NT2/D1 (cell line): ENCODE measurements at regions not wholly inside any gene's neighbourhood (a gene's known extent, or its start where the extent isn't known, plus 50 kb on each side); places are given as distances from the start of the nearest gene placed in this dataset.

Experiments used
- DNase-seq: peaks from one replicate; pipeline ENCODE4 v3.0.0-alpha.2; 2011; ENCODE audit warnings: low read depth, low spot score
- H3K27me3 ChIP-seq: 2 replicates; pipeline ENCODE4 v1.6.0; 2011; ENCODE audit warnings: mild to moderate bottlenecking; ENCODE audit not compliant: insufficient read length, insufficient read depth
- H3K36me3 ChIP-seq: 2 replicates; pipeline ENCODE4 v1.6.1; 2011; ENCODE audit warnings: mild to moderate bottlenecking, low read length, mixed read lengths; ENCODE audit not compliant: insufficient read depth, insufficient read length
- H3K4me1 ChIP-seq: 2 replicates; pipeline ENCODE4 v1.5.1; 2011; ENCODE audit not compliant: insufficient read depth, insufficient read length
- H3K4me3 ChIP-seq: 2 replicates; pipeline ENCODE4 v1.5.1; 2011; ENCODE audit warnings: low read depth; ENCODE audit not compliant: insufficient read length
- H3K9ac ChIP-seq: 2 replicates; pipeline ENCODE4 v1.6.0; 2011; ENCODE audit warnings: low read depth; ENCODE audit not compliant: insufficient read length
- H3K9me3 ChIP-seq: 2 replicates; pipeline ENCODE4 v1.5.1; 2011; ENCODE audit warnings: mild to moderate bottlenecking, low read length; ENCODE audit not compliant: insufficient read depth
- SUZ12 ChIP-seq: IDR thresholded peaks from 2 replicates; pipeline ENCODE4 v1.6.1; 2011; ENCODE audit not compliant: insufficient read length, insufficient read depth; ENCODE audit errors: extremely low read depth
- YY1 ChIP-seq: IDR thresholded peaks from 2 replicates; pipeline ENCODE4 v1.6.1; 2011; ENCODE audit not compliant: insufficient read length, insufficient read depth
- ZNF274 ChIP-seq: IDR thresholded peaks from 2 replicates; pipeline ENCODE4 v1.6.1; 2011; ENCODE audit warnings: mild to moderate bottlenecking, low read depth, low read length

GRCh38 chr9:3698076-3698475 is 172.3 kb upstream of the RFX3 start:
- H3K4me3 ChIP-seq, result no peak overlapping the region
- no peaks in the 10 kb centered on the region for H3K9me3 ChIP-seq
- no peaks in the 10 kb centered on the region for H3K27me3 ChIP-seq
- no peak for DNase-seq
- H3K9ac ChIP-seq, result no peak overlapping the region
- peaks cover 2% of the 10 kb centered on the region for H3K4me1 ChIP-seq
- no peaks in the 10 kb centered on the region for H3K36me3 ChIP-seq
- TF ChIP-seq SUZ12, result no peak
- no peak for TF ChIP-seq ZNF274
- TF ChIP-seq YY1, result no peak

- peak; percentile 57 for DNase-seq
- TF ChIP-seq YY1 (no peak), SUZ12 (no peak), ZNF274 (no peak)
Observed at GRCh38 chr9:3696368-3696767, 170.6 kb upstream of the RFX3 start.

DNA sequence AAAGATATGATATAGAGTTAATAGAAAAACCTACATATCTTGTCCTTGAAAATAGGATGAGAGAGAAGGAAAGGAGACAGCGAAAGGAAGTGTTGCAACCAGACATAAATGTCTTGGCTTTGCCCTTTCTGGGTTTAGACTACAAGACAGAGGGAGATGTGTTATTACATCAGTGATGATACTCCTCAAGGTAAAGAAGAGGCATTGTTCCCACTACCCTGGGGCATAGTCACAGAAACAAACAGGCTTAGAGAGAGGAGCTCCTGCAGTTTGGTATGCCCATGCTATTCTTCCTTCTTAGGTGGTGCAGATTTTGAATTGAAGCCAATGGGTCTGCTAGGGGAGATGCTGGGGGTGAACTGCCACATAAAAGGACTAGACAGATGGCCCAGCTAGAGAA is 166.8 kb upstream of the RFX3 start:
- Histone ChIP-seq H3K27me3 (no peaks in the 10 kb centered on the region), H3K9me3 (no peaks in the 10 kb centered on the region), H3K4me1 (peaks cover 2% of the 10 kb centered on the region), H3K36me3 (no peaks in the 10 kb centered on the region), H3K9ac (no peak overlapping the region), H3K4me3 (no peak overlapping the region)
- no peak for TF ChIP-seq SUZ12
- no peak for DNase-seq

More at GRCh38 chr9:3696368-3696767, 170.6 kb upstream of the RFX3 start:
- Histone ChIP-seq H3K27me3 (no peaks in the 10 kb centered on the region), H3K4me1 (peaks cover 2% of the 10 kb centered on the region), H3K36me3 (no peaks in the 10 kb centered on the region), H3K4me3 (no peak overlapping the region), H3K9me3 (no peaks in the 10 kb centered on the region), H3K9ac (no peak overlapping the region)

DNA sequence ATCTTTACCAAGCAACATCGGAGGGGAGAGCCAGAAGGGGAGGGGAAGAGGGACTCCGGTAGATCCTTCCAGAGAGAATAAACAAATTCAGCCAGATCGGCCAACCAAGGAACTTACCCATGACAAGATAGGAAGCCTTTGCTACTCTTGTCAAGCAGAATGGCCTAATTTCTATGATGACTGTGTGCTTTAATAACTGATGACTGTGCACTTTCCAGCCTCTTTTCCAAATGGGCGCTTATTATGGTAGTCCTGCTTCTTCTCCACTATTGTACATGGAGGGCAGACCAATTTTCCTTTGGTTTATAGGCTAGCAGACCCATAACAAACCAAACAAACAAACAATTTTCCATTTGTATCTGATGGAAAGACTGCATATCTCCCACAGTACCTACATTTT is 163.8 kb upstream of the RFX3 start:
- no peaks in the 10 kb centered on the region for H3K9me3 ChIP-seq
- no peak overlapping the region for H3K4me3 ChIP-seq
- no peak for DNase-seq
- no peaks in the 10 kb centered on the region for H3K27me3 ChIP-seq
- no peaks in the 10 kb centered on the region for H3K36me3 ChIP-seq
- TF ChIP-seq ZNF274 (no peak), SUZ12 (no peak), YY1 (no peak)
- no peaks in the 10 kb centered on the region for H3K4me1 ChIP-seq
- H3K9ac ChIP-seq, result no peak overlapping the region

DNA sequence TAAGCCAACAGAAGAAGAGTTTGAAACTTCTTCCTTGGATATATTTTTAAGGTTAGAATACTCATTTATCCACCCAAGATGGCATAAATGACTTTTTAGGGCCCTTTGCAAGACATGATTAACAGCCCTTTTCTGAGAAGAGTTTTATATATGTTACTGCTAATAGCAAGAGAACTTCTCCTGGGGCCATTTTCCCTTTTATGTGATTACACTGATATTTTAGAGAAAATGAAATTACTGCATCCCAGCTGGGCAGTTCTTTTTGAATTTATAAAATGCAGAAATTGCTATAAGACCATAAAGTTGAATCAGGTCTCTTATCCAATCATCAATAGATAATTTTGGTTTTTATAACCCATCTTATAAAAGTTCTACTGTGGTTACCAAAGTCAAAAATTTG is 161.3 kb upstream of the RFX3 start:
- H3K4me3 ChIP-seq, result no peak overlapping the region
- no peaks in the 10 kb centered on the region for H3K4me1 ChIP-seq
- H3K9ac ChIP-seq, result no peak overlapping the region
- no peak for DNase-seq
- H3K36me3 ChIP-seq, result no peaks in the 10 kb centered on the region
- TF ChIP-seq ZNF274, result no peak
- H3K9me3 ChIP-seq, result no peaks in the 10 kb centered on the region
- H3K27me3 ChIP-seq, result no peaks in the 10 kb centered on the region

- Histone ChIP-seq H3K4me1 (no peaks in the 10 kb centered on the region), H3K4me3 (no peak overlapping the region), H3K9me3 (no peaks in the 10 kb centered on the region), H3K27me3 (no peaks in the 10 kb centered on the region), H3K36me3 (no peaks in the 10 kb centered on the region), H3K9ac (no peak overlapping the region)
- DNase-seq, result no peak
- no peak for TF ChIP-seq YY1
- no peak for TF ChIP-seq ZNF274
- no peak for TF ChIP-seq SUZ12
Observed at GRCh38 chr9:3682186-3682585, 156.4 kb upstream of the RFX3 start.

GRCh38 chr9:3677541-3677940 is 151.7 kb upstream of the RFX3 start:
- no peak for DNase-seq
- Histone ChIP-seq H3K9me3 (no peaks in the 10 kb centered on the region), H3K9ac (no peak overlapping the region), H3K36me3 (no peaks in the 10 kb centered on the region), H3K4me3 (no peak overlapping the region), H3K27me3 (no peaks in the 10 kb centered on the region), H3K4me1 (no peaks in the 10 kb centered on the region)
- TF ChIP-seq YY1 (no peak), SUZ12 (no peak), ZNF274 (no peak)

- no peaks in the 10 kb centered on the region for H3K36me3 ChIP-seq
- H3K9me3 ChIP-seq, result no peaks in the 10 kb centered on the region
- H3K4me1 ChIP-seq, result no peaks in the 10 kb centered on the region
- H3K4me3 ChIP-seq, result no peak overlapping the region
- H3K27me3 ChIP-seq, result no peaks in the 10 kb centered on the region
- no peak overlapping the region for H3K9ac ChIP-seq
- no peak for TF ChIP-seq SUZ12
- TF ChIP-seq ZNF274, result no peak
- no peak for TF ChIP-seq YY1
- no peak for DNase-seq
Observed at GRCh38 chr9:3676766-3677165, 151.0 kb upstream of the RFX3 start.
